Fibroblast of lung (primary cell): ENCODE measurements at regions not wholly inside any gene's neighbourhood (a gene's known extent, or its start where the extent isn't known, plus 50 kb on each side); places are given as distances from the start of the nearest gene placed in this dataset.

Source experiments
- CTCF ChIP-seq, 2 donors: IDR thresholded peaks in 1 of 2; conservative IDR thresholded peaks in 1 of 2; 1 replicate in 1 of 2; 2 replicates in 1 of 2; pipeline ENCODE4 v1.5.1; 2011 to 2012; ENCODE audit warnings: low read length in 2 of 2, control low read depth in 1 of 2, inconsistent platforms in 1 of 2, low read depth in 1 of 2, mild to moderate bottlenecking in 1 of 2
- EZH2 ChIP-seq: IDR thresholded peaks from 2 replicates; pipeline ENCODE4 v1.5.1; 2012; ENCODE audit warnings: low read length, control low read depth, mild to moderate bottlenecking; ENCODE audit errors: missing control alignments

GRCh38 chr13:80931766-80932165 lies 590.8 kb upstream of the SPRY2 start:
- no peak for TF ChIP-seq CTCF (conservative IDR thresholded peaks at IDR 0.05 in 1 of 2, IDR thresholded peaks at IDR 0.05 in 1 of 2; ENCODE audit: low read depth in 1 of 2, low read length in 2 of 2)
- no peak for TF ChIP-seq EZH2
